ENCODE measurements at regions not wholly inside any gene's neighbourhood (a gene's known extent, or its start where the extent isn't known, plus 50 kb on each side); places are given as distances from the start of the nearest gene placed in this dataset.

- H3K4me1 Mint-ChIP-seq (ENCODE audit: low read depth), result peaks cover 28% of the 10 kb centered on the region
- intact Hi-C loops (cut with DNase I, micrococcal nuclease), result no loop called here
- Histone ChIP-seq H3K36me3 (ENCODE audit: insufficient read depth, low read length) (no peaks in the 10 kb centered on the region), H3K27ac (ENCODE audit: low read depth in 1 of 2, low read length in 2 of 2) (no peak overlapping the region), H3K9me3 (ENCODE audit: control insufficient read depth in 1 of 2, insufficient read depth in 1 of 2, low read length in 2 of 2) (no peaks in the 10 kb centered on the region), H3K4me3 (ENCODE audit: low read length) (no peak overlapping the region), H3K4me1 (ENCODE audit: insufficient read depth, low read length) (peaks cover 6% of the 10 kb centered on the region), H3K27me3 (ENCODE audit: control insufficient read depth in 1 of 2, insufficient read depth in 2 of 2, low read length in 2 of 2) (no peaks in the 10 kb centered on the region)
- H3K9me3 Mint-ChIP-seq, result no peaks in the 10 kb centered on the region
- TF ChIP-seq, protein P1, sequence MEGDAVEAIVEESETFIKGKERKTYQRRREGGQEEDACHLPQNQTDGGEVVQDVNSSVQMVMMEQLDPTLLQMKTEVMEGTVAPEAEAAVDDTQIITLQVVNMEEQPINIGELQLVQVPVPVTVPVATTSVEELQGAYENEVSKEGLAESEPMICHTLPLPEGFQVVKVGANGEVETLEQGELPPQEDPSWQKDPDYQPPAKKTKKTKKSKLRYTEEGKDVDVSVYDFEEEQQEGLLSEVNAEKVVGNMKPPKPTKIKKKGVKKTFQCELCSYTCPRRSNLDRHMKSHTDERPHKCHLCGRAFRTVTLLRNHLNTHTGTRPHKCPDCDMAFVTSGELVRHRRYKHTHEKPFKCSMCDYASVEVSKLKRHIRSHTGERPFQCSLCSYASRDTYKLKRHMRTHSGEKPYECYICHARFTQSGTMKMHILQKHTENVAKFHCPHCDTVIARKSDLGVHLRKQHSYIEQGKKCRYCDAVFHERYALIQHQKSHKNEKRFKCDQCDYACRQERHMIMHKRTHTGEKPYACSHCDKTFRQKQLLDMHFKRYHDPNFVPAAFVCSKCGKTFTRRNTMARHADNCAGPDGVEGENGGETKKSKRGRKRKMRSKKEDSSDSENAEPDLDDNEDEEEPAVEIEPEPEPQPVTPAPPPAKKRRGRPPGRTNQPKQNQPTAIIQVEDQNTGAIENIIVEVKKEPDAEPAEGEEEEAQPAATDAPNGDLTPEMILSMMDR (IDR thresholded peaks at IDR 0.05), result no peak
- DNase-seq, result no peak
- no peaks in the 10 kb centered on the region for H3K27me3 Mint-ChIP-seq
- no peak overlapping the region for H3K4me3 Mint-ChIP-seq
- POLR2A ChIA-PET, result no interaction called here
- no peak overlapping the region for H3K27ac Mint-ChIP-seq
- no peak for ATAC-seq (ENCODE audit: poor library complexity)
- CTCF ChIA-PET, result no interaction called here
- no peaks in the 10 kb centered on the region for H3K36me3 Mint-ChIP-seq (ENCODE audit: low read depth)
These were observed 425.1 kb upstream of the NPVF start for GRCh38 chr7:25653384-25653783.

- H3K27ac Mint-ChIP-seq, result no peak overlapping the region
- no peak overlapping the region for H3K4me3 Mint-ChIP-seq
- ChIA-PET CTCF (no interaction called here), POLR2A (no interaction called here)
- H3K4me1 Mint-ChIP-seq (ENCODE audit: low read depth), result peaks cover 28% of the 10 kb centered on the region
- DNase-seq (no peak), ATAC-seq (ENCODE audit: poor library complexity) (no peak)
- Histone ChIP-seq H3K36me3 (ENCODE audit: insufficient read depth, low read length) (no peaks in the 10 kb centered on the region), H3K4me1 (ENCODE audit: insufficient read depth, low read length) (peaks cover 6% of the 10 kb centered on the region), H3K27me3 (ENCODE audit: control insufficient read depth in 1 of 2, insufficient read depth in 2 of 2, low read length in 2 of 2) (no peaks in the 10 kb centered on the region), H3K9me3 (ENCODE audit: control insufficient read depth in 1 of 2, insufficient read depth in 1 of 2, low read length in 2 of 2) (no peaks in the 10 kb centered on the region), H3K27ac (ENCODE audit: low read depth in 1 of 2, low read length in 2 of 2) (no peak overlapping the region), H3K4me3 (ENCODE audit: low read length) (no peak overlapping the region)
- H3K27me3 Mint-ChIP-seq, result no peaks in the 10 kb centered on the region
- TF ChIP-seq, protein P1 (IDR thresholded peaks at IDR 0.05), result no peak
- intact Hi-C loops (cut with DNase I, micrococcal nuclease), result no loop called here
- no peaks in the 10 kb centered on the region for H3K36me3 Mint-ChIP-seq (ENCODE audit: low read depth)
- no peaks in the 10 kb centered on the region for H3K9me3 Mint-ChIP-seq
These were observed 427.8 kb upstream of the NPVF start for GRCh38 chr7:25656071-25656470.

DNA sequence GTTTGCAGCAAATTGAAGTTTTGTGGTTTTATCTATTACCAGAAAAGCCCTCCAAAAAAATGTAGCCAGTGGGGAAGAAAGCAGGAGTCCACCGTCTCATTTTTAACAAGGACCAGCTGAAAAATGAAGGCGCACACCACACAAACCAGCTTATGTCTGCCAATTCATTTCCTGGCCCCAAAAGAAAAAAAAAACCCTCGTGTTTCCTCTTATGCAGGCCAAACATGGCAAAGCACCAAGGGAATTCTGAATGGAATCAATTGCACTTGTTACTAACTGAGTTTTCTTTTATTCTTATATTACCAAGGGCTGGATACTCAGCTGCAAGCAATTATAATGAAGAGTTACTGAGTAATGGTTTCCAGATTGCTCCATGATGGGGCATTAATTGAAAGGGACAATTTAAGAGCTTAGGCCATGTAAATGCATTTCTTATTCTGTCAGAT is 428.3 kb upstream of the NPVF start:
- H3K9me3 Mint-ChIP-seq, result no peaks in the 10 kb centered on the region
- Histone ChIP-seq H3K4me1 (ENCODE audit: insufficient read depth, low read length) (peaks cover 6% of the 10 kb centered on the region), H3K9me3 (ENCODE audit: control insufficient read depth in 1 of 2, insufficient read depth in 1 of 2, low read length in 2 of 2) (no peaks in the 10 kb centered on the region), H3K36me3 (ENCODE audit: insufficient read depth, low read length) (no peaks in the 10 kb centered on the region), H3K27ac (ENCODE audit: low read depth in 1 of 2, low read length in 2 of 2) (no peak overlapping the region), H3K27me3 (ENCODE audit: control insufficient read depth in 1 of 2, insufficient read depth in 2 of 2, low read length in 2 of 2) (no peaks in the 10 kb centered on the region), H3K4me3 (ENCODE audit: low read length) (no peak overlapping the region)
- H3K4me1 Mint-ChIP-seq (ENCODE audit: low read depth), result peaks cover 28% of the 10 kb centered on the region
- no peaks in the 10 kb centered on the region for H3K27me3 Mint-ChIP-seq
- DNase-seq (no peak), ATAC-seq (ENCODE audit: poor library complexity) (no peak)
- intact Hi-C loops (cut with DNase I, micrococcal nuclease), result no loop called here
- no peaks in the 10 kb centered on the region for H3K36me3 Mint-ChIP-seq (ENCODE audit: low read depth)
- POLR2A ChIA-PET, result no interaction called here
- CTCF ChIA-PET, result no interaction called here
- no peak overlapping the region for H3K27ac Mint-ChIP-seq
- no peak overlapping the region for H3K4me3 Mint-ChIP-seq
- TF ChIP-seq, protein P1 (IDR thresholded peaks at IDR 0.05), result no peak
